HCT116 (cell line): ENCODE measurements at regions not wholly inside any gene's neighbourhood (a gene's known extent, or its start where the extent isn't known, plus 50 kb on each side); places are given as distances from the start of the nearest gene placed in this dataset.

Experiments
- EZH2 ChIP-seq: fragments of 200-600 bp; sonication (generic); IDR thresholded peaks from 2 replicates; pipeline ENCODE4 v1.6.1; 2017; ENCODE audit warnings: antibody characterized with exemption, mixed run types
- POLR2AphosphoS5 ChIP-seq: IDR thresholded peaks from 2 replicates; pipeline ENCODE4 v1.6.1; 2011; ENCODE audit warnings: mild to moderate bottlenecking, low read depth, low read length, moderate library complexity
- TCF7L2 ChIP-seq: IDR thresholded peaks from 2 replicates; pipeline ENCODE4 v1.7.0; 2011; ENCODE audit warnings: borderline replicate concordance, inconsistent platforms; ENCODE audit not compliant: insufficient read depth, insufficient read length; ENCODE audit errors: extremely low read depth
- TF ChIP-seq, protein P1 (sequence below), 3 experiments: fragments of 200-600 bp in 1 of 3; sonication (generic) in 1 of 3; IDR thresholded peaks in 2 of 3; conservative IDR thresholded peaks in 1 of 3; 2 replicates each; pipeline ENCODE4 v1.5.1; 2012 to 2017; ENCODE audit warnings: low read depth in 2 of 3, low read length in 2 of 3, antibody characterized with exemption in 1 of 3, borderline replicate concordance in 1 of 3, control low read depth in 1 of 3, mild to moderate bottlenecking in 1 of 3, mixed read lengths in 1 of 3, mixed run types in 1 of 3, moderate library complexity in 1 of 3; ENCODE audit not compliant: insufficient read depth in 1 of 3
- TF ChIP-seq, protein P2 (sequence below): IDR thresholded peaks from 2 replicates; pipeline ENCODE4 v1.6.1; 2012

DNA sequence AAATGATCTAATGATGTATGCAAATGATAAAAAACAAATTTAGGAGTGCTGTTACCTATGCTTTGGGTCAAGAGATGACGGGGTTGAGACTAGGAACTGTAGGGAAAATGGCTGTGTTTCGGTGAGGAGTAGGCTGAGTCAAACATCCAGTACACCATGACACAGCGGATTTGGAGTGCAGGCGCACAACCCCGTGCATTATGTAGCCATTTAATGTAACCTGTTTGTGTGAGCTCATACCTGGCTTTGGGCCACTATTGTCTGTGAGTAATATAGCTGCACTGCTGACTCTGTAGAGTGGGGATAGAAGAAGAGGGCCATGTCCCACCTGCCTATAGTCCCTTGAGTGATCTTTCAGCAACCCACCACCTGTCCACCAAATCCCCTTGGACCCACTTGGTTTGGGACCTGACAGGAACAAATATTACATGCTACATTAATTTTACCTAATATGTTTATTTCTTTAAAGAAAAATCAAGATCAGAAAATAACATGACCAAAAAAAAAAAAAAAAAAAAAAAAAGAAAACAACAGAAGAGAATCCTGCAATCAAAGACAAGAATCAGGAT is 95.5 kb upstream of the KLHL1 start:
- no peak for TF ChIP-seq POLR2AphosphoS5
- TF ChIP-seq, protein P1, sequence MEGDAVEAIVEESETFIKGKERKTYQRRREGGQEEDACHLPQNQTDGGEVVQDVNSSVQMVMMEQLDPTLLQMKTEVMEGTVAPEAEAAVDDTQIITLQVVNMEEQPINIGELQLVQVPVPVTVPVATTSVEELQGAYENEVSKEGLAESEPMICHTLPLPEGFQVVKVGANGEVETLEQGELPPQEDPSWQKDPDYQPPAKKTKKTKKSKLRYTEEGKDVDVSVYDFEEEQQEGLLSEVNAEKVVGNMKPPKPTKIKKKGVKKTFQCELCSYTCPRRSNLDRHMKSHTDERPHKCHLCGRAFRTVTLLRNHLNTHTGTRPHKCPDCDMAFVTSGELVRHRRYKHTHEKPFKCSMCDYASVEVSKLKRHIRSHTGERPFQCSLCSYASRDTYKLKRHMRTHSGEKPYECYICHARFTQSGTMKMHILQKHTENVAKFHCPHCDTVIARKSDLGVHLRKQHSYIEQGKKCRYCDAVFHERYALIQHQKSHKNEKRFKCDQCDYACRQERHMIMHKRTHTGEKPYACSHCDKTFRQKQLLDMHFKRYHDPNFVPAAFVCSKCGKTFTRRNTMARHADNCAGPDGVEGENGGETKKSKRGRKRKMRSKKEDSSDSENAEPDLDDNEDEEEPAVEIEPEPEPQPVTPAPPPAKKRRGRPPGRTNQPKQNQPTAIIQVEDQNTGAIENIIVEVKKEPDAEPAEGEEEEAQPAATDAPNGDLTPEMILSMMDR (IDR thresholded peaks at IDR 0.05 in 2 of 3, conservative IDR thresholded peaks at IDR 0.05 in 1 of 3; ENCODE audit: borderline replicate concordance in 1 of 3, insufficient read depth in 1 of 3, low read depth in 2 of 3, low read length in 2 of 3): no peak
- no peak for TF ChIP-seq EZH2
- TF ChIP-seq TCF7L2: no peak
- TF ChIP-seq, protein P2, sequence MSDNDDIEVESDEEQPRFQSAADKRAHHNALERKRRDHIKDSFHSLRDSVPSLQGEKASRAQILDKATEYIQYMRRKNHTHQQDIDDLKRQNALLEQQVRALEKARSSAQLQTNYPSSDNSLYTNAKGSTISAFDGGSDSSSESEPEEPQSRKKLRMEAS: no peak
